ENCODE measurements at regions not wholly inside any gene's neighbourhood (a gene's known extent, or its start where the extent isn't known, plus 50 kb on each side); places are given as distances from the start of the nearest gene placed in this dataset.

GRCh38 chrX:148215726-148216125 lies 234.6 kb downstream of the FMR1NB start:
- H3K4me1 ChIP-seq (ENCODE audit: low read depth): no peaks in the 10 kb centered on the region
- TF ChIP-seq CTCF (IDR thresholded peaks at IDR 0.05): no peak
- no peaks in the 10 kb centered on the region for H3K9me3 ChIP-seq
- H3K4me3 ChIP-seq: no peak overlapping the region
- H3K36me3 ChIP-seq (ENCODE audit: low read depth): no peaks in the 10 kb centered on the region
- ATAC-seq (no peak), DNase-seq (no peak)
- intact Hi-C loops (cut with DNase I, micrococcal nuclease): no loop called here

GRCh38 chrX:148223361-148223760 lies 242.2 kb downstream of the FMR1NB start:
- DNase-seq: no peak
- Histone ChIP-seq H3K36me3 (ENCODE audit: low read depth) (no peaks in the 10 kb centered on the region), H3K9me3 (no peaks in the 10 kb centered on the region), H3K4me1 (ENCODE audit: low read depth) (no peaks in the 10 kb centered on the region), H3K4me3 (no peak overlapping the region)
- intact Hi-C loops (cut with DNase I, micrococcal nuclease): no loop called here
- TF ChIP-seq CTCF (IDR thresholded peaks at IDR 0.05): no peak
- no peak for ATAC-seq

DNA sequence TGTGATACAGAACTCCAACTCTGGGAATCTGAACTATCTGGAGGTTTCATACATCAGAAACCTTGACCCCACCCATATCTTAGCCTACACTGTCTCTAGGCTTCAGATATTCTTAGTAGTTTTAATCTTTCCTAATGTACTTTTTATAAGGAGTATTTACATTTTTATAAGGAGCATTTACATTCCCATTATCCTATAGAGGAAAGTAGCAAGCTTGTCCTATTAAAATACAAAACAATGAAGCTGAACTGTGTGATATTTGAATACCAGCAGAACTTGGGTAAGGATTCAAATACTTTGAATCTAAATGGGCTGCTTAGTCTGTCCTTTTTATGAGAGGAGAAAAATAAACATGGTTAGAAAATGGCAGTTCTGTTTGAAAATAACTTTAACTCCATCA lies 247.4 kb downstream of the FMR1NB start:
- ATAC-seq (no peak), DNase-seq (no peak)
- TF ChIP-seq CTCF (IDR thresholded peaks at IDR 0.05): no peak
- no peak overlapping the region for H3K4me3 ChIP-seq
- no peaks in the 10 kb centered on the region for H3K36me3 ChIP-seq (ENCODE audit: low read depth)
- intact Hi-C loops (cut with DNase I, micrococcal nuclease): no loop called here
- H3K9me3 ChIP-seq: no peaks in the 10 kb centered on the region
- H3K4me1 ChIP-seq (ENCODE audit: low read depth): no peaks in the 10 kb centered on the region

- Histone ChIP-seq H3K36me3 (ENCODE audit: low read depth) (no peaks in the 10 kb centered on the region), H3K9me3 (no peaks in the 10 kb centered on the region), H3K4me1 (ENCODE audit: low read depth) (no peaks in the 10 kb centered on the region), H3K4me3 (no peak overlapping the region)
- TF ChIP-seq CTCF (IDR thresholded peaks at IDR 0.05): no peak
- ATAC-seq (no peak), DNase-seq (no peak)
- intact Hi-C loops (cut with DNase I, micrococcal nuclease): no loop called here
Observed at GRCh38 chrX:148229801-148230303, 248.7 kb downstream of the FMR1NB start.

DNA sequence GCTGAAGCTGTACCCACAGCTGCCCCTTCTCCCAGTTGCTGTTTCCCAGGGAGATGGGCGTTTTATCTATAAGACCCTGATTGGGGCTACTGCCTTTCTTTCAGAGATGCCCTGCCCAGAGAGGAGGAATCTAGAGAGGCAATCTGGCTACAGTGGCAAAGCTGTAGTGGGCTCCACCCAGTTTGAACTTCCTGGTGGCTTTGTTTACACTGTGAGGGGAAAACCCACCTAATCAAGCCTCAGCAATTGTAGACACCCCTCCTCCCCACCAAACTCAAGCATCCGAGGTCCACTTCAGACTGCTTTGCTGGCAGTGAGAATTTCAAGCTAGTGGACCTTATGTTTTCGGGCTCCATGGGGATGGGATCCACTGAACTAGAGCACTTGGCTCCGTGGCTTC lies 240.4 kb upstream of the AFF2 start:
- DNase-seq: no peak
- Histone ChIP-seq H3K4me1 (ENCODE audit: low read depth) (no peaks in the 10 kb centered on the region), H3K36me3 (ENCODE audit: low read depth) (no peaks in the 10 kb centered on the region), H3K9me3 (no peaks in the 10 kb centered on the region), H3K4me3 (no peak overlapping the region)
- no peak for ATAC-seq
- TF ChIP-seq CTCF (IDR thresholded peaks at IDR 0.05): no peak
- intact Hi-C loops (cut with DNase I, micrococcal nuclease): no loop called here

DNA sequence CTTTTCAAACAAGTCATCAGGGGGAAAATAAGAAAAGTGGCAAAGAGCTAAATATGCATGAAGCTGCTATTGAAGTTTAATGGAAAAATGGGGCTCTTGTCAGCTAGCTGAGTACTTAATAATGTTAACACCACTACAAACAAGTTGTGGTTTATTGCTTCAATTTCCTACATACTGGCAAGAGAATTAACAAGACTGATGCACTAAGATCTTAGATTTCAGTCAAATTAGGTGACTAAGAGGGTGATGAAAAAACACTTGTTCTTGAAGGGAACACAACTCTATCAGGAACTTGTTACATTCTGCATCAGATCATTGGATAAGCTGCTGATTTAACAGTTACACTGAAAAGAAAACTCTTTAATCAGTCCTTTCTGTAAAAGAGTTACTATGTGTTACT lies 234.6 kb upstream of the AFF2 start:
- ATAC-seq: no peak
- Histone ChIP-seq H3K4me3 (no peak overlapping the region), H3K4me1 (ENCODE audit: low read depth) (no peaks in the 10 kb centered on the region), H3K9me3 (no peaks in the 10 kb centered on the region), H3K36me3 (ENCODE audit: low read depth) (no peaks in the 10 kb centered on the region)
- intact Hi-C loops (cut with DNase I, micrococcal nuclease): no loop called here
- DNase-seq: no peak
- no peak for TF ChIP-seq CTCF (IDR thresholded peaks at IDR 0.05)

All from mucosa of descending colon (tissue), 3 donors.